Middle frontal gyrus (tissue), 1 donor: ENCODE measurements at regions not wholly inside any gene's neighbourhood (a gene's known extent, or its start where the extent isn't known, plus 50 kb on each side); places are given as distances from the start of the nearest gene placed in this dataset.
"Not testable (repeated sequence)": the region's sequence is repeated elsewhere in the genome, so short reads cannot be mapped to it uniquely, and the experiment has no call there.

Experiments used
- DNase-seq: peaks from one replicate; pipeline ENCODE4 v3.0.0-alpha.2; 2015; ENCODE audit warnings: low spot score; ENCODE audit errors: extremely low spot score

DNA sequence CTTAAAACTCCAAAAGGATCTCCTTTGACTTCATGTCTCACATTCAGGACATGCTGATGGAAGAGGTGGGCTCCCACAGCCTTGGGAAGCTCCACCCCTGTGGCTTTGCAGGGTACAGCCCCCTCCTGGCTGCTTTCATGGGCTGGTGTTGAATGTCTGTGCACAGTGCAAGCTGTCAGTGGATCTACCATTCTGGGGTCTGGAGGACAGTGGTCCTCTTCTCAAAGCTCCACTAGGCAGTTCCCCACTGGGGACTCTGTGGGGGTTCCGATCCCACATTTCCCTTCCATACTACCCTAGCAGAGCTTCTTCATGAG is 150.2 kb upstream of the FBXL17 start:
- DNase-seq: not testable (repeated sequence)

GRCh38 chr5:108531367-108532128 is 149.7 kb upstream of the FBXL17 start:
- no peak for DNase-seq

- DNase-seq: no peak
These were observed 148.8 kb upstream of the FBXL17 start for GRCh38 chr5:108530706-108531105.

DNA sequence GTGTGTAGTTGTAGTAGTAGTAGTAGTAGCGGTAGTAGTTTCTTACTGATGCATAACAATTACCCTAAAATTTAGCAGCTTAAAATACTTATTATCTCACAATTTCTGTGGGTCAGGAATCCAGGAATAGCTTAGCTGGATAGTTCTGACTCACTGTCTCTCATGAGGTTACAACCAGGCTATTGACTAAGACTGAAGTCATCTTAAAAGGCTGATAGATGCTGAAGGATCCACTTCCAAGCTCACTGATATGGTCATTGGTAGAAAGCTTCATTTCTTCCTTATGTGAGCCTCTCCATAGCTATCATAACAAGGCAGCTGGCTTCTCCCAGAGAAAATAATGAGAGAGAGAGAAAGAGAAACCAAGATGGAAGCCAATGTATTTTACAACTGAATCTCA is 147.5 kb upstream of the FBXL17 start:
- no peak for DNase-seq

DNA sequence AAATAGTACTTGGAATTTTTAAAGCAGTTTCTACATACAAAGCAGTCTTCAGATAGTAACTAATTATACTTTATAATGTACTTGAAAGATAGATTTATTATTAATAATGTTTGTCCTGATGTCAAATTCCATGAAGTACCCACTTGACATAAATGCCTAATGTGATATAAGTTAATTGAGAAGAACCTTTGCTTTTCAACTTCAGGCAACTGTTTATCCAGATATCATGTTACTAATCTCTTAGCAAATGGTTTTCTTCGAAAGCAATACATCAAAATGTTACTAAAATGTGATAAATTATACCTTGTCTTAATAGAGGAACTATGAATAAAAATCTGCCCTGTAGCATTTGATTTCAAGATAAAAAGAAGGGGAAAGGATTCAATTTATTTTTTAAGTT is 146.8 kb upstream of the FBXL17 start:
- DNase-seq: no peak

DNA sequence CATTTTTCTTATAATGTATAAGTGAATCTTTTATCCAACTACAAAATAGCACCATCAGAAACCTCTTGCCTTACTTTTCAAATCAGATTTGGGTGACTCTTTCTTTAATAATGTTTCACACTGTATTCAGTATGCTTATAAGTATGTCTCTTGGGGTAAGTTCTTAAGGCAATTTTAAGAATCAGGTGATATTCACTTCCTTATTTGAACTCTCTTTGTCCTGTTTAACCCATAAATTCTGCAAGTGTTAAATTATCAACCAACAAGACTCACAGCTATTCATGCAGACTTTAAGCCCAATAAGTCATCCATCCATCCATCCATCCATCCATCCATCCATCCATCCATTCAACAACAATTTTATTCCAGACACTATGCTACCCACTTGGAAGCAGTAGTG is 142.7 kb upstream of the FBXL17 start:
- DNase-seq: no peak

GRCh38 chr5:108523360-108523759 is 141.5 kb upstream of the FBXL17 start:
- DNase-seq: no peak

GRCh38 chr5:108521841-108522506 is 140.1 kb upstream of the FBXL17 start:
- DNase-seq: no peak

DNA sequence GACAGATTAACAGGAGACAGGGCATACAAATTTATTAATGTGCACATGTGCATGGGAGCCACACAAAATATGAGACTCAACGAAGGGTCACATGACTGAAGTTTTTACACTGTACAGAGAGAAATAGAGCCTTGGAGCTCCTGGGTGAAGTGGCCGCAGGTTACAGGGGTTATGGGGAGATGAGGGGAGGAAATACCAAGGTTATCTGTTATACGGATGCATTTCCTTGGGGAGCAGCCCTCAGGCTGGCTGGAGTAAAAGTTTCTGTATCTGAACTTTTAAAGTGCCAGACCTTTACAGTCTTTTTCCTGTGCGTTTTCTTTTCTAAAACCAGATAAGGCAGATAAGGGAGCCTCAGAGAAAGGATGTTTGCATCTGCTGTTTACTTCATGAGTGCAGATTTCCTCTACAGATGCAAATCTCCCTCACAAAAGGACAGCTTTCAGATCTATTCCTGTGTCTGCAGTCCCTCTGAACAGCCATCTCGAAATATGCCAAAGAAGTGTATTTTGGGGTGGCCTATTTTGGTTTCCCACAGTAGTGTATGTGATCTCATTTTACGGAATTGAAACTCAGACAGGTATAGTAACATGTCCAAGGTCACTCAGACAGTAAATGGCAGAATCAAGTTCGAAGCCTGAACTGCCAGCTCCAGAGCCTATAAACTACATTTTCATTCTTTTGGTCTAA is 139.3 kb upstream of the FBXL17 start:
- DNase-seq: no peak

DNA sequence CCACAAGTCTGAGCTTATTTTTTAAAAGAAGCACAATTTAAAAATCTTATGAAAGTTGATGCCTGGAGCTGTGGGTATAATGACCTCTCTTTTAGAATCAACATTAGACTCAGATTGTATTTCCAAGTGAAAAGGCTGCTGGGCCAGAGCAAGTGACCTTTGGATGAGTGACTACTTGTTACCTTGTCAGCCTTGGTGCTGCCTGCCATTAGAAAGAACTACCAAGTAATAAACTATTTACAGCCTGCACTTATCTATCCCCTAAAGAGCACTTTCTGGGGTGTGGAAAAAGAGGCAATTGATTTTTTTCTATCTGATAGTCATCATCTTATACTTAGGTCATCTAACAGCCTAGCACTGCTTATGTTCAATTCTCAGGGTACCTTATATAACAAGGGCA is 134.9 kb upstream of the FBXL17 start:
- DNase-seq: no peak

DNA sequence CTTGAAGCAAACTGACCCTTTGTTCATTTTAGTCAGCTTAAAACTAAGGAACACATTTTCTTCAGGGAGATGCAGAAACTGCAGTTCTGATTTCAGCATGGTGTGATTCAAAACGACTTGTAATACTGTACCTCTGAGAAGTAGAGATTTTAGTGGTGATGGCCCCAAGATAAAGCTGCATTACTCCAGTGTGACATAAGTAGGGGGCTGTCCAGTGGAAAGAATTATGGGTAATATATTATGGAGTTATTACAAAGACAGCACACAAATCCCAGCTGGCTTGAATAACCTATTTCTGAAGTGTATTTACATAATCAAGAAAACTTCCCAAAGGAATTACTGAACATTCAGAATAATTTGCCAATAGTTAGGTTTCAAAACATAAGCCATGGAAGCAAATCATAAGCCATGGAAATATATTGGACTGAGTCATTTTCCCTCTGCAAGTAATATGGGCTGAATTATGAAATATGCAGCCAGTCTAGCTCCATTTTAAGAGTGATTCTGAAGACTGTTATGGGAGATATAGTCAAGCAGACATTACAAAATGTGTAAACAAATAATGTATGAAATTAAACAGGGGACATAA is 133.7 kb upstream of the FBXL17 start:
- no peak for DNase-seq

- DNase-seq: no peak
These were observed 127.1 kb upstream of the FBXL17 start for GRCh38 chr5:108508979-108509378.

- no peak for DNase-seq
These were observed 125.7 kb upstream of the FBXL17 start for GRCh38 chr5:108507631-108508030.

DNA sequence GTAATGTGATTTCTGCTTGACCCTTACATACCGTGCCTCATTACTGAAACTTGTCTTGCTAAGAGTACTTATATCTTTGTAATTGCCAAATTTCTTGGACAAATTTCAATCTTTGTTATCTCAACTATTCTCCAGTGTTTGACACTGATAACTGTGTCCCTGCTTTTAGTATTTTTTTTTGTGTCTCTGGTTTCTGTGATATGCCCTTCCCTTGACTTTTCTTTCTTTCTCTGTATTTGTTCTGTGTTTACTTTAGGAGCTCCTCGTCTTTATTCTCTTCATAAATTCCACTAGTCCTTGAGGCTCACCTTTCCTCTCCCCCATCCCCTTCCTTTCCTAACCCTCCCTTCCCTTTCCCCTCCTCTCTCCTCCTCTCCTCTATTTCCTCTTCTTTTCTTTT is 123.7 kb upstream of the FBXL17 start:
- DNase-seq: no peak

- no peak for DNase-seq
These were observed 123.1 kb upstream of the FBXL17 start for GRCh38 chr5:108504974-108505373.

DNA sequence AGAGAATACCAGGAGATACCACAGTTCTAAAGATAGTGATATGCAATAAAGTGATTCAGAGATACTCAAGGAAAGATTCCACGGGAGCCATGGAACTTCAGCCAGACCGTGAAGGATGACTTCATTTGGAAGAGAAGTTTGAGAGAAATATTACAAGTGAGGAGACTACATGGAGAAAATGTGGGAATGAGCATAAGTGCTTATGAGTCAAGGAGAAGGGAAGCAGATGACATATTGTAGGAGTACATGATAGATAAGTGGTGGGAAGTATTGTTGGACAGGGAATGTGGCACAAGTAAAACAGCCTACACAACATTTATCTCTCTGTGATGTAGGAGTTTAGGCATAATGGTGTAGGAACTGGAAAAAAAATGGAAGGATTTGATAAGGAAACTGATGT is 122.1 kb upstream of the FBXL17 start:
- DNase-seq: no peak

GRCh38 chr5:108495615-108496014 is 113.7 kb upstream of the FBXL17 start:
- not testable (repeated sequence) for DNase-seq

GRCh38 chr5:108487951-108488350 is 106.1 kb upstream of the FBXL17 start:
- DNase-seq: no peak

DNA sequence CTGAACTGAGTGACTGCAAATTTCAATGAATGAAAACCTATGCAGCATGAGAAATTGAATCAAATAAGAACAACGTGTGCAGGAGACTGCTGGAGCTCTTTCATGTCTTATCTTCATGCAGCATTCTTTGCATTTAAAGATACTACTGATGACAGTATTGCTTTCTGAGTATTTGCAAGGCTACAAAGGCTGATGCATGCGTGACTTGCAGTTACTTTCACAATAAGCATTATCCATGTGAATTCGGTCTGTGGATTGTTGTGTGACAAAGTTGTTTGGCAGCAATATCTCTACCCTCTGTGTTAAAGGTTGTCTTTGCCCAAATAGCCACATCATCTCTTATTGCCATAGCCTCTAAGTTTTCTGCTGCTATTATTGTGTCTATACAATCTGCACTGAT is 102.1 kb upstream of the FBXL17 start:
- DNase-seq: no peak

DNA sequence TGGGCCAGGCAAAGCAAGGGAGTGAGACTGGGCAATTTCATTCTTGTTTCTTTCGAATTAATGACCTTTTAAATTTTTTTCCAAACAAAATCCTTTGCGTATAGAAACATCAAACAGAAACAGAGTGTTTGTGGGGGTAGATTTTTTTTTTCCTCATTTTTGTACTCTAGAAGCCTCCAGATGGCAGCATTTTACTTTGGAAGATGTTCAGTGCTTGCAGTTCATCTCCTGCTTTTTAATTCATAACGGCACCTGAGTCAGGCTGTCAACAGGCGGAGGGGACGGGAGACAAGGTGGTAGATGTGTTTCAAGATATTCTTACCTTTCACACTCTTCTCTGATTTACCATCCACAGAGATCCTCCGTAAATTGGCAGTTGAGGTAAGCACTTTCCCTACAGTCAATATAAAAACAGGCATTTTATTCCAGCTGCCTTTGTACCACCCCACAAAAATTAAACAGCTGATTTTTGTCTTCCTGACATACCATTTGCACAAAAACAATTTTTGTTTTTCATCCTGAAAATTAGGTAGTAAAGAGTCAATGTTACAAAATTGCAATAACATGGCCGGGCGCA is 99.5 kb upstream of the FBXL17 start:
- DNase-seq: no peak

DNA sequence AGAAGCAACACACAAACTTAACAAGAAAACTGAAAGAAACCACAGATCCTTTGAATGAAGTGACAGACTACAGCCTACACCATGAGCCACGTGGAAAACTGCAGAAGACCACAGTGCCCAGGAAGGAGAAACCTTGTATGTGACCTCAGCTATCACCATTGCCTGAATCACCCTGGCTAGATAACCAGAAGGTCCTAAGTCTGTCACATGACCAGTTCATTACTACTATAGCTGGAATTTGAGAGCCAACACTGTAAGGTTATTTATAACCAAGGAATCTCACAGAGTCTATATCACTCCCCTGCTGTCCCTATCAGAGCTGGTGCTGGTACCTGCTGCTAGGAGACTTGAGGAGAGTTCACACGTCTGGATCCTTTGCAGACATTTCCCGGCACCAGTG is 90.3 kb upstream of the FBXL17 start:
- no peak for DNase-seq

- no peak for DNase-seq
These were observed 85.7 kb upstream of the FBXL17 start for GRCh38 chr5:108467563-108467962.
